ENCODE measurements at regions not wholly inside any gene's neighbourhood (a gene's known extent, or its start where the extent isn't known, plus 50 kb on each side); places are given as distances from the start of the nearest gene placed in this dataset.
"Not testable (repeated sequence)": the region's sequence is repeated elsewhere in the genome, so short reads cannot be mapped to it uniquely, and the experiment has no call there.

DNA sequence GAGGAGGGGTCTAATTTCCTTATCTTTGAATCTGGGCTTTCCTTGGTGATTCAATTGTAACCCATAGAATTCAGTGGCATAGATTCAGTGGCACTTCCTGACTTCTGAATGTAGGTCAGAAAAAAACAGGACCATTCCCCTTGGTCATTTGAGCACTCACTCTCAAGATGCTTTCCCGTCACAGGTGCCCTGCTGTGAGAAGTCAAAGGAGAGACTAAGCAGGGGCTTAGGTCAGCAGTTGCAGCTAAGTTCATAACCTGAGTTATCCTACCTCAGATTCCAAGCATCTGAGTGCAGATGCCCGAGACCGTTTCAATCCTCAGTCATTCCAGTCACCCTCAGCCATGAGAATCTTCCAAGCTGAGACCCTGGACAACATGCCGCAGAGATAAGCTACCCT is 506.6 kb downstream of the FRK start:
- Histone ChIP-seq H3K36me3 (ENCODE audit: insufficient read depth, low read length) (no peaks in the 10 kb centered on the region), H3K4me3 (ENCODE audit: low read length) (no peak overlapping the region)
- WGBS = 36% methylated on average over 3 of the region's 4 CpGs

DNA sequence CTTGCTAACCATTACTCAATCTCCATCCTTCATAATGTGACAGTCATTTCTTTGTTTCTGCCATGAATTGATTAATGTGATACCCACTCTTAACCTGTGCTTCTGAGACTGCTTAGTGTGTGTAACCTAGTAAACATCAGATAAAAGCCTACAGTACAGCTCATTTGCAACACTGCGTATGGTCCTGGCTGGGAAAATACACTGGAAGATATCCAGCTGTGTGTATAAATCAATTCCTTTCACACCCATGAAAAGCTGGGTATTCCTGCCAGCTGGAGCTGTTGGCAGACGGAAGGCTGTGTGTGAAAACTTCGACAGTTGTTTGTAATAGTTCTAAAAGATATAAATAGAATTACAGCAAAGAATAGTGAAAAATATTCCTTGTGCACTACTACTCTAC is 509.2 kb downstream of the FRK start:
- no peaks in the 10 kb centered on the region for H3K4me1 ChIP-seq (ENCODE audit: insufficient read depth, low read length)
- H3K9ac ChIP-seq (ENCODE audit: low read depth, low read length) = no peak overlapping the region
- 86% methylated on average over 3 of the region's 3 CpGs for WGBS
- H3K36me3 ChIP-seq (ENCODE audit: insufficient read depth, low read length) = no peaks in the 10 kb centered on the region
- peaks cover 39% of the 10 kb centered on the region for H3K27me3 ChIP-seq (ENCODE audit: insufficient read depth, low read length)
- H3K27ac ChIP-seq (ENCODE audit: low read depth, low read length) = no peak overlapping the region
- no peaks in the 10 kb centered on the region for H3K9me3 ChIP-seq (ENCODE audit: insufficient read depth, low read depth, low read length)
- H3K4me3 ChIP-seq (ENCODE audit: low read length) = no peak overlapping the region

More for the DNA sequence above, 506.6 kb downstream of the FRK start:
- no peaks in the 10 kb centered on the region for H3K4me1 ChIP-seq (ENCODE audit: insufficient read depth, low read length)
- no peak overlapping the region for H3K27ac ChIP-seq (ENCODE audit: low read depth, low read length)
- H3K27me3 ChIP-seq (ENCODE audit: insufficient read depth, low read length) = peaks cover 18% of the 10 kb centered on the region
- no peak overlapping the region for H3K9ac ChIP-seq (ENCODE audit: low read depth, low read length)
- no peaks in the 10 kb centered on the region for H3K9me3 ChIP-seq (ENCODE audit: insufficient read depth, low read depth, low read length)

DNA sequence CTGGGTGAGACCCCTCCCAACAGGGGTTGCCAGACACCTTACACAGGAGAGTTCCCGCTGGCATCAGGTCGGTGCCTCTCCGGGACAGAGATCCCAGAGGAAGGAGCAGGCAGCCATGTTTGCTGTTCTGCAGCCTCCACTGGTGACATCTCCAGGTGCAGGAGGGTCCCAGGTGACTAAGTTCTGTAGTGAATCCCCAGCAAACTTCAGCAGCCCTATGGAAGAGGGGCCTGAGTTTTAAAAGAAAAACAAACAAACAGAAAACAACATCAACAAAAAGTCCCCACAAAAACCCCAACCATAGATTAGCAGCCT is 515.1 kb downstream of the FRK start:
- no peak overlapping the region for H3K27ac ChIP-seq (ENCODE audit: low read depth, low read length)
- no peak overlapping the region for H3K9ac ChIP-seq (ENCODE audit: low read depth, low read length)
- H3K27me3 ChIP-seq (ENCODE audit: insufficient read depth, low read length) = peaks cover 46% of the 10 kb centered on the region
- no peak overlapping the region for H3K4me3 ChIP-seq (ENCODE audit: low read length)
- H3K9me3 ChIP-seq (ENCODE audit: insufficient read depth, low read depth, low read length) = no peaks in the 10 kb centered on the region
- WGBS = 79% methylated on average over 3 of the region's 3 CpGs
- no peaks in the 10 kb centered on the region for H3K36me3 ChIP-seq (ENCODE audit: insufficient read depth, low read length)
- no peaks in the 10 kb centered on the region for H3K4me1 ChIP-seq (ENCODE audit: insufficient read depth, low read length)

DNA sequence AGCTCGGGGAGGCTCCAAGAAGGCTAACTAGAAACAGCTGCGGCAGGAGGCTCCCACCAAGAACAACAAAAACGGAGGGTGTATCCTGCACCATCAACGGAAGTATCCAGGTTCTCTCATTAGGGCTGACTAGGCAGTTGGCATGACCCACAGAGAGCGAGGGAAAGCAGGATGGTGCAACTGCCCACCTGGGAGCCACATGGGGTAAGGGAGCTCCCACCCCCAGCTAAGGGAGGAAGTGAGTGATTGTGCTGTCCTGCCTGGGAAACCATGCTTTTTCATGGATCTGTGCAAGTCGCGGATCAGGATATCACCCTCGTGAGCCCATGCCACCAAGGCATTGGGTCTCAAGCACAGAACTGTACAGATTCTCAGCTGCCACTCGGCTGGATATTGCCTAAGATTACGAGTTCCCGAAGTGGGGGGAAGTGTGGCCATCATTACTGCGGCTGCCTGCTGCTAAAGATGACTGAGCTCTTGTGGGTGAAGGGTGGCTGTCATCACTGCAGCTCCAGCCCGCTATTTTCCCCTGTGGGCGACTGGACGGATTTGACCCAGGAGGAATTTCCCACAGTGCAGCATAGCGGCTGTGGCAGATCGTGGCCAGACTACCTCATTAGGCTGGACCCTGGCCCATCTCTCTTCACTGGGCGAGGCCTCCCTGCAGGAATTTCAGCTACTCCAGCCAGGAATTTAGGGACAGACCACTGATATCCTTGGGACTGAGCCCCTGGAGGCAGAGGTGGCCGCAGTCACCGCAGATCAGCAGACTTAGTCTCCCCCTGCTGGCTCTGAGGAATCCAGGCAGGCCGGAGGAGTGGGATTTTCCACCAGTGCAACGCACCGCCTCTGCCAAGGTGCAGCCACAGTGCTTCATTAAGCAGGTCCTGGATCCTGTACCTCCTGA is 515.7 kb downstream of the FRK start:
- 84% methylated on average over 23 of the region's 23 CpGs for WGBS
- no peak overlapping the region for H3K27ac ChIP-seq (ENCODE audit: low read depth, low read length)
- no peak overlapping the region for H3K4me3 ChIP-seq (ENCODE audit: low read length)

DNA sequence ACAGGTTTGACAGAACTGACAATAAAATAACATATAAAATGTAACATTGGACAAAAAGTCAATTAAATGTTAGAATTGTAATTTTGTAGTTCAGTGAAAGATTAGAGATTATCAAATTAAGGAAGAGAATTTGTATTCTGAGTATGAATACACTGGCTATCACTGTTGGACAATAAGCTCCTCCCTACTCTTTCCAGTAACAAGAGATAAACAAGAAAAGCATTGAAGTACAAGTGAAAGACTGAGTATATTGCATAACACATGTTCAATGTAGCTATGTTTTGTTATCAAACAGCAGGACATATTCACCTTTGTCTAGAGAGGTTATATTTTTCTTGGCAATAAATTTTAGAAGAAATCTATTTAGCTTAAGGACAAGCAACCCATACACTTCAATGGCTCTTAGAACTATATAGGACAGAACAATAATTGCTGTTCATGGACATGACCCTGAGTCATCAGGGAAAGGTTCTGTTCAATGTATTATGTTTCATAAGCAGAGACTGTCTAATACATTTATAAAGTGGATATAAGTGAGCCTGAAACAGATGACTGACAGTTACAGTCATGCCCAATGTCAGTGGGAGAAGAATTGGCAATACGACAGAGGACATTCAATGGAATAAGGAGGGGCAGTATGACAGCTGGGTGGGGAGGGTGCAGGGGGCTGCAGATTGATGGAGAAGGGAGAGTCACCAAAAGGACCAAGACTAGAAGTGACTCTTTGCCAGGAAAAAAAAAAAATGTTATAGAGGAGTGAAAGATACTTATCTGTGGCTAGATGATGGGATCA is 520.4 kb downstream of the FRK start:
- Histone ChIP-seq H3K27ac (ENCODE audit: low read depth, low read length) (no peak overlapping the region), H3K27me3 (ENCODE audit: insufficient read depth, low read length) (no peaks in the 10 kb centered on the region), H3K4me1 (ENCODE audit: insufficient read depth, low read length) (no peaks in the 10 kb centered on the region), H3K36me3 (ENCODE audit: insufficient read depth, low read length) (no peaks in the 10 kb centered on the region), H3K9ac (ENCODE audit: low read depth, low read length) (no peak overlapping the region), H3K9me3 (ENCODE audit: insufficient read depth, low read depth, low read length) (no peaks in the 10 kb centered on the region), H3K4me3 (ENCODE audit: low read length) (no peak overlapping the region)
- 96% methylated on average over 1 of the region's 1 CpG for WGBS

More for the DNA sequence above, 515.7 kb downstream of the FRK start:
- Histone ChIP-seq H3K9ac (ENCODE audit: low read depth, low read length) (no peak overlapping the region), H3K27me3 (ENCODE audit: insufficient read depth, low read length) (peaks cover 40% of the 10 kb centered on the region), H3K9me3 (ENCODE audit: insufficient read depth, low read depth, low read length) (no peaks in the 10 kb centered on the region), H3K4me1 (ENCODE audit: insufficient read depth, low read length) (no peaks in the 10 kb centered on the region), H3K36me3 (ENCODE audit: insufficient read depth, low read length) (no peaks in the 10 kb centered on the region)

DNA sequence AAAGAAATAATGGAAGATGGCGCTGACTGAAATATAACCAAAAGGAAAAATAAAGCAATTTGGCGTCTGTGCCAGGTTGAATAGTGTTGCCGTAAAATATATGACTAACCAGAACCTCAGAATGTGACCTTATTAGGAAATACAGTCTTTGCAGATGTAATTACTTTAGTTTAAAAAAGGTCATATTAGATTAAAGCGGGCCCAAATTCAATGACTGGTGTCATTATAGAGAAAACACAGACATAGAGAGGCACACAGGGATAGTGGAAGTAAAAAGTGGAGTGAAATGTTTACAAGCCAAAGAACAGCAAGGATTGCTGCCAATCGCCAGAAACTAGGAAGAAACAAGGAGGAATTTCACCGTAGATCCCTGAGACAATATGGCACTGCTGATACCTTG is 521.2 kb downstream of the FRK start:
- Histone ChIP-seq H3K36me3 (ENCODE audit: insufficient read depth, low read length) (no peaks in the 10 kb centered on the region), H3K4me3 (ENCODE audit: low read length) (no peak overlapping the region), H3K9me3 (ENCODE audit: insufficient read depth, low read depth, low read length) (no peaks in the 10 kb centered on the region), H3K27me3 (ENCODE audit: insufficient read depth, low read length) (no peaks in the 10 kb centered on the region), H3K4me1 (ENCODE audit: insufficient read depth, low read length) (no peaks in the 10 kb centered on the region), H3K9ac (ENCODE audit: low read depth, low read length) (no peak overlapping the region), H3K27ac (ENCODE audit: low read depth, low read length) (no peak overlapping the region)
- WGBS = 95% methylated on average over 6 of the region's 6 CpGs

DNA sequence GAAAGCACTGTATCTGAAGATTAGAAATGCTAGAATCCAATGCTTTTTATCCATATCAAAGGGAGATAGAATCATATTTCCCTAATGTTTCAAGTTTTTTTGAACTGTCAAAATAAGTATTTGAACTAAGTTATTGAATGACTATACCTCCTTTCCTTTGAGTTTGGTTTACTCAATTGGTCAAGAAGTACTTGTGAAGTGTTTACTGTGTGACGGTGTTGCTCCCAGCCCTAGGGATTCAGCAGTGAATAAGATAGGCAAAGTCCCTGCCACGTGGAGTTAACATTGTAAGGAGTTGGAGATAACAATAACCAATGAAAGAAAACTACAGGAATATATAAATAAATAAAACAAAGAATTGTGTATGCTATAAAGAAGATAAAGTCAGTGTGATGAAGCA is 535.9 kb downstream of the FRK start:
- 80% methylated on average over 1 of the region's 2 CpGs for WGBS
- Histone ChIP-seq H3K27me3 (ENCODE audit: insufficient read depth, low read length) (no peaks in the 10 kb centered on the region), H3K9me3 (ENCODE audit: insufficient read depth, low read depth, low read length) (no peaks in the 10 kb centered on the region), H3K36me3 (ENCODE audit: insufficient read depth, low read length) (no peaks in the 10 kb centered on the region), H3K4me1 (ENCODE audit: insufficient read depth, low read length) (no peaks in the 10 kb centered on the region), H3K9ac (ENCODE audit: low read depth, low read length) (no peak overlapping the region), H3K27ac (ENCODE audit: low read depth, low read length) (no peak overlapping the region), H3K4me3 (ENCODE audit: low read length) (no peak overlapping the region)

DNA sequence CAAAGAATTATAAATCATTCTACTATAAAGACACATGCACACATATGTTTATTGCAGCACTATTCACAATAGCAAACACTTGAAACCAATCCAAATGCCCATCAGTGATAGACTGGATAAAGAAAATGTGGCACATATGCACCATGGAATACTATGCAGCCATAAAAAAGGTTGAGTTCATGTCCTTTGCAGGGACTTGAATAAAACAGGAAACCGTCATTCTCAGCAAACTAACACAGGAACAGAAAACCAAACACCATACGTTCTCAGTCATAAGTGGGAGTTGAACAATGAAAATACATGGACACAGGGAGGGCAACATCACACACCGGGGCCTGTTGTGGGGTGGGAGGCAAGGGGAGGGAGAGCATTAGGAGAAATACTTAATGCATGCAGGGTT is 538.9 kb downstream of the FRK start:
- H3K4me1 ChIP-seq (ENCODE audit: insufficient read depth, low read length); H3K9ac ChIP-seq (ENCODE audit: low read depth, low read length); H3K27ac ChIP-seq (ENCODE audit: low read depth, low read length); H3K27me3 ChIP-seq (ENCODE audit: insufficient read depth, low read length); H3K9me3 ChIP-seq (ENCODE audit: insufficient read depth, low read depth, low read length); H3K4me3 ChIP-seq (ENCODE audit: low read length); H3K36me3 ChIP-seq (ENCODE audit: insufficient read depth, low read length): not testable (repeated sequence)
- WGBS = 100% methylated on average over 1 of the region's 3 CpGs

DNA sequence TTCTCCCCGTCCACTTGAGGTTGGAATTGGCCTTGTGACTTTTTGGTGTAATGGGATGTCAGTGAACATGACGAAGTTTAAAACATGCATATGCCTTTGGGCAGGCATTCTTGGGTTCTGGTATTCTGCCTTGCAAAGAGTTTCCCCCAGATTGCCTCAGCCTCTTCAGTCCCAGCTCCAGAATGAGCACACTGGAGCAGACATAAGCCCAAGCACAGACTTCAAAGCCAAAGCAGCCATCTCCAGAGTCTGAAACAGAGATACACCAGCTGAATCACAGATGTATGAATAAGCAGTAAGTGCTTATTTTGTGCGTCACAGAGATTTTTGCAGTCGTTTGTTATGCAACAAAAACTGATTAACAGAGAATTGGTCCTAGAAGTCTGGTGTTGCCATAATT is 546.0 kb downstream of the FRK start:
- Histone ChIP-seq H3K27me3 (ENCODE audit: insufficient read depth, low read length) (no peaks in the 10 kb centered on the region), H3K9ac (ENCODE audit: low read depth, low read length) (no peak overlapping the region), H3K4me1 (ENCODE audit: insufficient read depth, low read length) (peaks cover 6% of the 10 kb centered on the region; the same call in 1 of the 2 replicates), H3K4me3 (ENCODE audit: low read length) (no peak overlapping the region), H3K27ac (ENCODE audit: low read depth, low read length) (no peak overlapping the region), H3K9me3 (ENCODE audit: insufficient read depth, low read depth, low read length) (no peaks in the 10 kb centered on the region), H3K36me3 (ENCODE audit: insufficient read depth, low read length) (no peaks in the 10 kb centered on the region)
- 95% methylated on average over 4 of the region's 4 CpGs for WGBS

DNA sequence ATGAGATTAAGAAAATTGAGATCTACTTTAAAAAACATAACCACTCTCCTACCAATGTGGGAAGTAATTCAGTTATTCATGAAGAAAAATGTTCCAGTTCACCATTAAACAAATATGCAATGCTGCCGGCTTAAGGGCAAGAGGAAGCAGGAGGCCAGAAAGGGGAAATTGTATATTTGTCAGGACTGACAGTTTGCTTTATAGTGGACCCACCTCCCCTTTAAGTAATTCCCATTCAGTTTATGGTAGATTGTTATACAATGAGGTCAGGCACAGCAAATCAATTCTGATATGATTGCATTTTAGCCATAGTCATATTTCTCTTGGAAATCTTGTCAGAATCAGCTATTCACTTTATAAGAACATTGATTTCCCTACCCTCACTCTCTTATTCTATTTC is 547.8 kb downstream of the FRK start:
- no peaks in the 10 kb centered on the region for H3K36me3 ChIP-seq (ENCODE audit: insufficient read depth, low read length)
- no peak overlapping the region for H3K27ac ChIP-seq (ENCODE audit: low read depth, low read length)
- H3K9me3 ChIP-seq (ENCODE audit: insufficient read depth, low read depth, low read length) = no peaks in the 10 kb centered on the region
- H3K4me3 ChIP-seq (ENCODE audit: low read length) = no peak overlapping the region
- WGBS = no CpG with 5 or more reads among the region's 1 CpG
- H3K27me3 ChIP-seq (ENCODE audit: insufficient read depth, low read length) = no peaks in the 10 kb centered on the region
- no peak overlapping the region for H3K9ac ChIP-seq (ENCODE audit: low read depth, low read length)
- H3K4me1 ChIP-seq (ENCODE audit: insufficient read depth, low read length) = peaks cover 6% of the 10 kb centered on the region; the same call in 1 of the 2 replicates

DNA sequence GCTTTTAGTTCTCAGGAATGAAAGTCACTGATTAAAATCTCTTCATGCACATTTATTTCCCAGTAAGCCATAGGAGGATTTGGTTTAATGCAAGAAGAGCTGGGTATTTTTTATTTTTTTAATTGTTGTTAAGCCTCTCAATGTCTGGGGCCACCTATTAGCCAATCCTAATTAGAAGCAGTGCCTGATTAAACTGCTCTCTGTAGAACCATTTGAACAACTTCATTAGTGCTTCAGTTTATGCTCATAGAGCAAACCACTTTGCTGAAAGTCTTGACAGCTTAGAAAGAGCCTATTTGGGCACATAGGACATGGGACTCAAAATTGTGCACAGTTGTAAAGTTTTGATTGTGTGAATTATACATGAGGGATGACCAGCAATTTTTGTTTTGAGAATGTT is 548.9 kb downstream of the FRK start:
- peaks cover 6% of the 10 kb centered on the region; the same call in 1 of the 2 replicates for H3K4me1 ChIP-seq (ENCODE audit: insufficient read depth, low read length)
- no peak overlapping the region for H3K4me3 ChIP-seq (ENCODE audit: low read length)
- no peak overlapping the region for H3K9ac ChIP-seq (ENCODE audit: low read depth, low read length)
- H3K36me3 ChIP-seq (ENCODE audit: insufficient read depth, low read length) = no peaks in the 10 kb centered on the region
- H3K27ac ChIP-seq (ENCODE audit: low read depth, low read length) = no peak overlapping the region
- no peaks in the 10 kb centered on the region for H3K27me3 ChIP-seq (ENCODE audit: insufficient read depth, low read length)
- H3K9me3 ChIP-seq (ENCODE audit: insufficient read depth, low read depth, low read length) = no peaks in the 10 kb centered on the region
